ENCODE measurements at regions not wholly inside any gene's neighbourhood (a gene's known extent, or its start where the extent isn't known, plus 50 kb on each side); places are given as distances from the start of the nearest gene placed in this dataset.

DNA sequence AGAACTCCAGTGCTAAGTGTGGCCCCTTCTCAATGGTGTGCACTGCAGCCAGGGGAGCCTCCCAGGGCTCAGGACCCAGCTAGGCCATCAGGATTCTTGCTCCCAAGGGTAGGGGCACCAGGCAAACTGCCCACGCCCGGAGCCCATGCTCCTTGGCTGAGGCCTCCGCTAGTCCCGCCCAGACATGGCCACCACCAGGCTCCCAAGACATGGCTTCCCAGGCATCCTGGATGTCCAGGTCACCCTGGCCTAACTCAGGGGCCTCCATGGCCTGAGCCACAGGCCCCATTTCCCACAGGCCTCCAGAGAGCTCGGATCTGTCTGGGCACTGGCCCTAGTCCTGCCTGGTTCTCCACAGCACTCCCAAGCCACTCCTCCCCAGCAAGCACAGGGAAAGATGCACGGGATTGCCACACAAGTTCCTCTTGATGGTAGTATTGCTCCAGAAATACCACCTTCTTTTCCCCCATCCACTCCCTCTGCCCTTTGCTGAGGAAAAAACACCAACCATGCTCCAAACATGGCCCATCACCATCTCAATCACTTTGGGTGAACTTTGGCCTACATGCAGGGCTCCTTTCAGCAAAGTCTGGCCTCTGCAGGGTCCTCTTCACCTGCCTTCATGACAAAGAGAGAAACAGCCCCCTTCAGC, 274.7 kb upstream of the AGTR2 start:
- TF ChIP-seq, protein P1, sequence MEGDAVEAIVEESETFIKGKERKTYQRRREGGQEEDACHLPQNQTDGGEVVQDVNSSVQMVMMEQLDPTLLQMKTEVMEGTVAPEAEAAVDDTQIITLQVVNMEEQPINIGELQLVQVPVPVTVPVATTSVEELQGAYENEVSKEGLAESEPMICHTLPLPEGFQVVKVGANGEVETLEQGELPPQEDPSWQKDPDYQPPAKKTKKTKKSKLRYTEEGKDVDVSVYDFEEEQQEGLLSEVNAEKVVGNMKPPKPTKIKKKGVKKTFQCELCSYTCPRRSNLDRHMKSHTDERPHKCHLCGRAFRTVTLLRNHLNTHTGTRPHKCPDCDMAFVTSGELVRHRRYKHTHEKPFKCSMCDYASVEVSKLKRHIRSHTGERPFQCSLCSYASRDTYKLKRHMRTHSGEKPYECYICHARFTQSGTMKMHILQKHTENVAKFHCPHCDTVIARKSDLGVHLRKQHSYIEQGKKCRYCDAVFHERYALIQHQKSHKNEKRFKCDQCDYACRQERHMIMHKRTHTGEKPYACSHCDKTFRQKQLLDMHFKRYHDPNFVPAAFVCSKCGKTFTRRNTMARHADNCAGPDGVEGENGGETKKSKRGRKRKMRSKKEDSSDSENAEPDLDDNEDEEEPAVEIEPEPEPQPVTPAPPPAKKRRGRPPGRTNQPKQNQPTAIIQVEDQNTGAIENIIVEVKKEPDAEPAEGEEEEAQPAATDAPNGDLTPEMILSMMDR (IDR thresholded peaks at IDR 0.05): no peak
- TF ChIP-seq POLR2A (IDR thresholded peaks at IDR 0.05): no peak

Data from adrenal gland (tissue), 5 donors.